ENCODE measurements at regions not wholly inside any gene's neighbourhood (a gene's known extent, or its start where the extent isn't known, plus 50 kb on each side); places are given as distances from the start of the nearest gene placed in this dataset.

- Mint-ChIP-seq H3K4me1 (peaks cover 8% of the 10 kb centered on the region), H3K9me3 (no peaks in the 10 kb centered on the region), H3K27ac (no peak overlapping the region), H3K27me3 (no peaks in the 10 kb centered on the region), H3K36me3 (no peaks in the 10 kb centered on the region), H3K4me3 (no peak overlapping the region)
Observed at GRCh38 chr11:105208019-105208418, 68.5 kb upstream of the CARD18 start.

GRCh38 chr11:105206633-105207032 is 67.1 kb upstream of the CARD18 start:
- Mint-ChIP-seq H3K4me3 (no peak overlapping the region), H3K9me3 (no peaks in the 10 kb centered on the region), H3K4me1 (peaks cover 16% of the 10 kb centered on the region), H3K27ac (no peak overlapping the region), H3K27me3 (no peaks in the 10 kb centered on the region), H3K36me3 (no peaks in the 10 kb centered on the region)

DNA sequence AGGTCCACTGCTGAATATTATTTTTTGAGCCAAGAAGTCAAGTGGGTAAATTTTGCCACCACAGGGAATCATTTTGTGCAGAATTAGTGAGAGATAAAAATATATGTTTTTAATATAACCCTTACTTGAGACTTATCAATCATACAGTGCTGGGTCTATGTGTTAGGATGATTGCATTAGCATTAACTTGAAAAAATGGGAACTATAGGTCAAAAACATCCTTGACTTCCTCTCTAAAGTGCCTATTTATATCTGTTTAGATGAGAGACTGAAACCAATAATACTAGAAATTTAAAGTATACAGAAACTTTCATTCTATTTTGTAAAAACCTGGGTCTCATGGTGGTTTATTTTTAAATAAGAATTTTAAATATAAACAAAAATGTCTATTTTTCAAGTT is 65.1 kb upstream of the CARD18 start:
- Mint-ChIP-seq H3K4me3 (no peak overlapping the region), H3K9me3 (no peaks in the 10 kb centered on the region), H3K36me3 (no peaks in the 10 kb centered on the region), H3K27me3 (no peaks in the 10 kb centered on the region), H3K27ac (no peak overlapping the region), H3K4me1 (peaks cover 16% of the 10 kb centered on the region)

DNA sequence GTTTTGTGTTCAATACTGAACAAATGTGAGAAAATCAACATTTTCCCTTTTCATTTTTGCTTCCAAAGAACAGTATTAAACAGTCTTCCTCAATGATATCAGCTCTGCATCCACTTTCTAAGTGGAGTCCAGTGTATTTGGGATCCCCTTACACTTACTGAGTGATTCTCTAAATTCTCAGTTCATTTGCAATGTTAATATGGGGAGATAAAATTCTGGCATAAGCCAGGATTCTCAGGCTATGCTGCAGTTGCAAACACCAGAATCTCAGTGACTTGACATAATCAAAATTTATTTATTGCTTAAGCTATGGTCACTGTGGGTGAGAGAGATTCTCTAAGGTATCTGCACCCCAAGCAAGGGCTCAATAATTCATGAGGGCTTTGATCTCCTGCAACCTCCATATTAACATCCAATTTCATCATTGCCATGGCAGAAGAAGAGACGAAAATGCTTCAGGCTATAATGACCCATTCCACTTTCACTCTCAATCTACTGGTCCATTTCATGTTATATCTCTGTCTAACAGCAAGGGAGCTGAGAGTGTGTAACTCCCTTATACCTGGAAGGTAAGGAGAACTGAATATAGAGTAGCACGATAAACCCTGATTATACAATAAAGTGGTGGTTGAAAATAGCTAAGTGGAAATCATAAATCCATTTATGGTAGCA is 64.1 kb upstream of the CARD18 start:
- Mint-ChIP-seq H3K27me3 (no peaks in the 10 kb centered on the region), H3K36me3 (no peaks in the 10 kb centered on the region), H3K9me3 (no peaks in the 10 kb centered on the region), H3K4me1 (peaks cover 16% of the 10 kb centered on the region), H3K4me3 (no peak overlapping the region), H3K27ac (no peak overlapping the region)

- Mint-ChIP-seq H3K9me3 (no peaks in the 10 kb centered on the region), H3K36me3 (no peaks in the 10 kb centered on the region), H3K27ac (no peak overlapping the region), H3K4me1 (peaks cover 16% of the 10 kb centered on the region), H3K27me3 (no peaks in the 10 kb centered on the region), H3K4me3 (no peak overlapping the region)
Observed at GRCh38 chr11:105202844-105203548, 63.4 kb upstream of the CARD18 start.

- Mint-ChIP-seq H3K4me3 (no peak overlapping the region), H3K36me3 (no peaks in the 10 kb centered on the region), H3K9me3 (no peaks in the 10 kb centered on the region), H3K27ac (no peak overlapping the region), H3K27me3 (no peaks in the 10 kb centered on the region), H3K4me1 (peaks cover 16% of the 10 kb centered on the region)
Observed at GRCh38 chr11:105202422-105202821, 62.9 kb upstream of the CARD18 start.

- Mint-ChIP-seq H3K27me3 (no peaks in the 10 kb centered on the region), H3K27ac (no peak overlapping the region), H3K9me3 (no peaks in the 10 kb centered on the region), H3K4me3 (no peak overlapping the region), H3K4me1 (peaks cover 16% of the 10 kb centered on the region), H3K36me3 (no peaks in the 10 kb centered on the region)
Observed at GRCh38 chr11:105201166-105201565, 61.6 kb upstream of the CARD18 start.

DNA sequence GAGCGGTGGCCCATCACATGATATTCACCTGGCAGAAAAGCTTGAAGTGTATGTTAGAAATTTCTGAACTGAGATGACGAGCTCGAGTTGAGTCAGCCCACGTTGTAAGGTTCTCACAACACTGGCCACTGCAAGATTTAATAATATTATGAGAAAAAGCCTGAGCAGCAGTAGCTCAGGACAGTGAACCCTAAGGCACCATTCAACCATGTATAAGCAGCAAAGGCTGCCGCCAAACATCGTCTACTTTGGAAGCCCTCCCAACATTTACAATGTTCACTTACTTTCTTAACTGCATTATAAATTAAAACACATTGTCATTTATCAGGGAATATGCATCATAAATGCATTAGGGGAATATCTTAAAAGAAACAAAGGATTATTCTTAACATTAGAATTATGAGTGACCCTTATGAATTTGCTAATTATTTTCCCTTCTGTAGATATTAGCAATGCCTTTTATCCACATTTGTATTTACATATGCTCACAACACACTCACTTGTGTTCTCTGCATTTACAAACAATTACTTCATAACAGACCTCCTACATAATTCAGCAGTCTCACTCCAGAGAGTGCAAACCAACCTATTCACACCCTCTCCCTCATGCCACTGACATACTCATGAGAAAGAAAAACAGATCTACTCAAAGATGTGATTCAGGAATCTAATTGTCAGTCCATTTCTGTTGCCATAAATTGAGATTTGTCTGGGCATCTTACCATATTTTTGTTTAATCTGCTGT is 57.7 kb upstream of the CARD18 start:
- no peak overlapping the region for H3K4me3 Mint-ChIP-seq
- H3K4me1 Mint-ChIP-seq: peaks cover under 1% of the 10 kb centered on the region
- H3K27ac Mint-ChIP-seq: no peak overlapping the region
- H3K9me3 Mint-ChIP-seq: no peaks in the 10 kb centered on the region
- H3K36me3 Mint-ChIP-seq: no peaks in the 10 kb centered on the region
- H3K27me3 Mint-ChIP-seq: no peaks in the 10 kb centered on the region

- Mint-ChIP-seq H3K4me1 (no peaks in the 10 kb centered on the region), H3K27me3 (peaks cover 2% of the 10 kb centered on the region)
Observed at GRCh38 chr11:105193260-105193659, 53.7 kb upstream of the CARD18 start.

GRCh38 chr11:105192115-105192514 is 52.5 kb upstream of the CARD18 start:
- Mint-ChIP-seq H3K27ac (no peak overlapping the region), H3K4me1 (no peaks in the 10 kb centered on the region), H3K9me3 (no peaks in the 10 kb centered on the region), H3K36me3 (no peaks in the 10 kb centered on the region), H3K27me3 (peaks cover 2% of the 10 kb centered on the region), H3K4me3 (no peak overlapping the region)

More at GRCh38 chr11:105193260-105193659, 53.7 kb upstream of the CARD18 start:
- Mint-ChIP-seq H3K9me3 (no peaks in the 10 kb centered on the region), H3K36me3 (no peaks in the 10 kb centered on the region), H3K4me3 (no peak overlapping the region), H3K27ac (no peak overlapping the region)

DNA sequence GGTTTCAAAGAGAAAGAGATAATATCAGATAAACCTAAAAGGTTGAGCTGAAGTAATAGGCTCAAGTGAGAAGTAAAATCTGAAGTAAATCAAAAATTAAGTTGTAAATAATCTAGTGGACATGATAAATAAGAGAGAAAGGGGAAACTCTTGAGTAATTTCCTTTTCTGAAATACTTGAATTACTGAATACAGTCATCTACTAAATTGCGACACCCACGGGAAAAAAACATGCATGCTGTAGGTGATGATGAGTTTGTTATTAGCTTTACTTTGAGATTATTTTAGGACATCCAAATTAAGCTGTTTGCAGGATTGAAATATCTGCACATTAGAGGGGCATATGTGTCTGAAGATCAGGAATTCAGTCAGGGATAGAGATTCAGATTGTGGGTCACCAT is 50.0 kb upstream of the CARD18 start:
- H3K4me3 Mint-ChIP-seq: no peak overlapping the region
- no peaks in the 10 kb centered on the region for H3K9me3 Mint-ChIP-seq
- H3K27ac Mint-ChIP-seq: no peak overlapping the region
- H3K4me1 Mint-ChIP-seq: no peaks in the 10 kb centered on the region
- H3K27me3 Mint-ChIP-seq: peaks cover 2% of the 10 kb centered on the region
- H3K36me3 Mint-ChIP-seq: no peaks in the 10 kb centered on the region
